Osteocyte (in vitro differentiated cells): ENCODE measurements at regions not wholly inside any gene's neighbourhood (a gene's known extent, or its start where the extent isn't known, plus 50 kb on each side); places are given as distances from the start of the nearest gene placed in this dataset.

Experiments used
- DNase-seq: peaks from one replicate; pipeline ENCODE4 v3.0.0; 2021; ENCODE audit warnings: mixed read lengths; ENCODE audit not compliant: unreplicated experiment; ENCODE audit errors: extremely low spot score
- H3K27ac Mint-ChIP-seq: one replicate; pipeline ENCODE4 v1.8.0; 2021; ENCODE audit warnings: mild to moderate bottlenecking, mixed read lengths; ENCODE audit not compliant: unreplicated experiment
- H3K27me3 Mint-ChIP-seq: one replicate; pipeline ENCODE4 v1.8.0; 2021; ENCODE audit warnings: mixed read lengths; ENCODE audit not compliant: unreplicated experiment
- H3K36me3 Mint-ChIP-seq: one replicate; pipeline ENCODE4 v1.8.0; 2021; ENCODE audit warnings: mixed read lengths; ENCODE audit not compliant: unreplicated experiment
- H3K4me1 Mint-ChIP-seq: one replicate; pipeline ENCODE4 v1.8.0; 2021; ENCODE audit warnings: mixed read lengths; ENCODE audit not compliant: unreplicated experiment
- H3K4me3 Mint-ChIP-seq: one replicate; pipeline ENCODE4 v1.8.0; 2021; ENCODE audit warnings: mild to moderate bottlenecking, moderate library complexity, mixed read lengths; ENCODE audit not compliant: unreplicated experiment
- H3K9me3 Mint-ChIP-seq: one replicate; pipeline ENCODE4 v1.8.0; 2021; ENCODE audit warnings: mixed read lengths; ENCODE audit not compliant: unreplicated experiment
- TF ChIP-seq, protein P1 (sequence below): fragments of 200-600 bp; sonication (generic); IDR thresholded peaks from 2 replicates; pipeline ENCODE4 v1.5.0; 2021; ENCODE audit warnings: antibody characterized with exemption, mild to moderate bottlenecking, moderate library complexity

DNA sequence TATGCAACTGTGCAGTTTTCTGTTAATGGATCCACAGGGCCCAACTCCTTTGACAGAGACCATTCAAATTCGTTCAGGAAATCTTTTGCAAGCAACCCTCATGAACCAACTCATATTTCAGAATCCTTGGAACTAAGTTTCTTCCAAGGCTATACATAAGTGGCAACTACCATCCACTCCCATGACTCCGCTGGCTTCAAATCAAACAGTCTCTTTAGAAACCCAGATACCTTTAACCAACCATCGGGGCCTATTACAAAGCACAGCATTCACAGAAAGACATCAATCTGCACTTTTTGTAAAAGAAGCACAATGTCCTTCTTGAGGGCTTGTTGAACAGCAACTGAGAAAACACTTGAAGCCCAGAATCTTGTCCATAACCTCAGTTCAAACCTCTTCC is 526.9 kb downstream of the DTWD2 start:
- Mint-ChIP-seq H3K36me3 (no peaks in the 10 kb centered on the region), H3K27me3 (no peaks in the 10 kb centered on the region), H3K9me3 (no peaks in the 10 kb centered on the region), H3K27ac (no peak overlapping the region), H3K4me3 (no peak overlapping the region), H3K4me1 (peaks cover 7% of the 10 kb centered on the region)
- TF ChIP-seq, protein P1, sequence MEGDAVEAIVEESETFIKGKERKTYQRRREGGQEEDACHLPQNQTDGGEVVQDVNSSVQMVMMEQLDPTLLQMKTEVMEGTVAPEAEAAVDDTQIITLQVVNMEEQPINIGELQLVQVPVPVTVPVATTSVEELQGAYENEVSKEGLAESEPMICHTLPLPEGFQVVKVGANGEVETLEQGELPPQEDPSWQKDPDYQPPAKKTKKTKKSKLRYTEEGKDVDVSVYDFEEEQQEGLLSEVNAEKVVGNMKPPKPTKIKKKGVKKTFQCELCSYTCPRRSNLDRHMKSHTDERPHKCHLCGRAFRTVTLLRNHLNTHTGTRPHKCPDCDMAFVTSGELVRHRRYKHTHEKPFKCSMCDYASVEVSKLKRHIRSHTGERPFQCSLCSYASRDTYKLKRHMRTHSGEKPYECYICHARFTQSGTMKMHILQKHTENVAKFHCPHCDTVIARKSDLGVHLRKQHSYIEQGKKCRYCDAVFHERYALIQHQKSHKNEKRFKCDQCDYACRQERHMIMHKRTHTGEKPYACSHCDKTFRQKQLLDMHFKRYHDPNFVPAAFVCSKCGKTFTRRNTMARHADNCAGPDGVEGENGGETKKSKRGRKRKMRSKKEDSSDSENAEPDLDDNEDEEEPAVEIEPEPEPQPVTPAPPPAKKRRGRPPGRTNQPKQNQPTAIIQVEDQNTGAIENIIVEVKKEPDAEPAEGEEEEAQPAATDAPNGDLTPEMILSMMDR: no peak
- no peak for DNase-seq

DNA sequence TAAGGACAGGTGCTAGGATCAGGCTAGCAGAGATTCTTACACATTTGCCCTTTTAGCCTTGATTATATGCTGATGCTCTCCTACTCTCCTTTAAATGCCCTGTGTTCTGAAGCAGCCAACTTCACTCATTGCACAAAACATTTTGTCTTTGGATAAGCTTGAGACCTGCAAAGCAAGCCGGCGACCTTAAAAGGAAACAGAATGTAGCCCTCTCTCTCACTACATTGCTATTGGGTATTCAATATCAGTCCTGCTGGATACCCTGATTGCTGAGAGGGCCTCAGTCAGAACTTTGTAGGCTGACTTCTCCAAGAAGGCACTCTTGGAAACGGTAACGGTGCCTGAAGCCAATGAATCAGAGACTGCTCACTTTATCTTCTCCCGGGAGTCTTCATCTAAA is 528.9 kb downstream of the DTWD2 start:
- Mint-ChIP-seq H3K9me3 (no peaks in the 10 kb centered on the region), H3K36me3 (no peaks in the 10 kb centered on the region), H3K27me3 (no peaks in the 10 kb centered on the region), H3K4me3 (no peak overlapping the region), H3K27ac (no peak overlapping the region), H3K4me1 (peaks cover 7% of the 10 kb centered on the region)
- TF ChIP-seq, protein P1: no peak
- no peak for DNase-seq

DNA sequence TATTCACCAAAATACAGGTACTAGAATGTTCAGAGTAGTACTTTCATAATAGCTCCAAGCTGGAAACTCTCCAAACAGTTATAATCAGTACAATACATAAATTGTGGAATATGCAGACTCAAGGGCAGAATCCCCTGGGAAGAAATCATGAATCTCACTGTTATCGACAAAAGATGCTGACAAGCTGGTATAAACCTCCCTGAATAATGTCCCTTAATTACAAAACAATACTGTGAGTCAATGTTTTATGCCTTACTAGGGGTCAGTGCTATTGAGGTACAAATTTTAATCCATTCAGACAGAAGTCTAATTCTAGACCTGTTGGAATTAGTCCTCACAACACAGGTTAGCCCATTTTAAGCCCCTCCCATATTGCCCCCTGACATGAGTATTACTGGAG is 532.3 kb downstream of the DTWD2 start:
- Mint-ChIP-seq H3K4me3 (no peak overlapping the region), H3K27me3 (no peaks in the 10 kb centered on the region), H3K36me3 (no peaks in the 10 kb centered on the region), H3K9me3 (peaks cover 7% of the 10 kb centered on the region), H3K27ac (no peak overlapping the region), H3K4me1 (no peaks in the 10 kb centered on the region)
- TF ChIP-seq, protein P1: no peak
- no peak for DNase-seq

DNA sequence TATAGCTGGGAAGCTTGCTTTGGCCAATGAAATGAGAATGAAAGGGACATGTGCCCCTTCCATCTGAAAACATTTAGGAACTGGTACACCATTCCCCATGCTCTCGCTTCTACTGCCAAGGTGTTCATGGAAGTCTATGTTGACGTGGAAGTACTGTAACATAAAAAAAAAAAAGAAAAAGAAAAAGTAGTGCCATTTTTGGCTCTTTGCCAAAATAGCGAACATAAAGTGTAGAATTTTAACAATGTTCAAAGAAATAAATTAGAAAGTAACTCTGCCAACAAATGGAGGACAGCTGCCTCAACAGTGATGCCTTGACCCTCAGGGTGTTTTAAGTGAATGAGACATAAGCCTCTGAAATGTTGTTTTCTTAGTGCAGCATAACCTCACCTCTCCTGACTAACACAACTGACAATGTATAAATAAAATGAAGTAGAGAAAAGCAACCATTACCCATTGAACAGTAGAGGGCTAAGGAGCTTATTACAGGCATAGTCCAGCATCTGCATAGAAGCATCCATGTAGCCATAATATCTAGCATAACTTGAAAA is 536.6 kb downstream of the DTWD2 start:
- H3K27ac Mint-ChIP-seq: no peak overlapping the region
- no peaks in the 10 kb centered on the region for H3K36me3 Mint-ChIP-seq
- peaks cover 7% of the 10 kb centered on the region for H3K9me3 Mint-ChIP-seq
- no peaks in the 10 kb centered on the region for H3K27me3 Mint-ChIP-seq
- DNase-seq: no peak
- H3K4me1 Mint-ChIP-seq: no peaks in the 10 kb centered on the region
- no peak overlapping the region for H3K4me3 Mint-ChIP-seq
- TF ChIP-seq, protein P1: no peak

DNA sequence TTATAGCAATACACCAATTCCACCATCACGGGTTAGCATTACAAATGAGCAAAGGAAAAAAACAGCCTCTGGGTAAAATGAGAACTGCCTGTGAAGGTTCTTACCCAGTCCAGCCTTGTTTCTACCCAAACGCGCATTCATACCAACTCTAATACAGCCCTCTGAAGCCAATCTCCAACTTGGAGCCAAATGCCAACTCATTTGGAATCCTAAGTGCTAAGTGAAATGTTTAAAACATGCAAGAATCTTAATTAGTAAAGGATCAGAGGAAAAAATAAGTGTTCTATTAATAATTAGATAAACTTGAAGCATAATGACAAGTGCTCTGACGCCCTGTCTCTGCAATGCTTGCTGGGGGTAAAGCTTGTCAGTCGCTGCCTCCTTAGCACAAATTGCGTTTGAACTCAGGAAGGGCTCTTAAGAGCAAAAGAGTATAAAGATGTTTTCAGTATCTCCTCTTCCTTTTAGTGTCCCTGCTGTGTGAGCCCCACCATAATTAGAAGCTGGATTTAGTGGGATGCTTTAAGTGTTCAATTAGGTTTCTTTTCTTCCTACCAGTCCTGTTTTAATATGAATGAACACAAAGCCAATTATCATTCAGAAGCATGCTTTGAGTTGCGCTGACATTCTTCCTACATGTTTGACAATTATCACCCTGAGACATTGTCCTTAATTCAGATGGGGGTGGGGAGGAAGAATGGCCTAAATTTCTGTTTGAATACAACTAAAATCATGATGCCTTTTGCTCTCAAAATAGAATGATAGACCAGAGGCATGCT is 537.6 kb downstream of the DTWD2 start:
- Mint-ChIP-seq H3K36me3 (no peaks in the 10 kb centered on the region), H3K4me3 (no peak overlapping the region), H3K9me3 (peaks cover 7% of the 10 kb centered on the region), H3K27ac (no peak overlapping the region), H3K4me1 (peaks cover 6% of the 10 kb centered on the region), H3K27me3 (no peaks in the 10 kb centered on the region)
- DNase-seq: no peak
- TF ChIP-seq, protein P1: no peak
